Skeletal muscle satellite cell (primary cell): ENCODE measurements at regions not wholly inside any gene's neighbourhood (a gene's known extent, or its start where the extent isn't known, plus 50 kb on each side); places are given as distances from the start of the nearest gene placed in this dataset.

Experiments used
- H3K27me3 ChIP-seq: 2 replicates; pipeline ENCODE4 v1.7.0; 2013; ENCODE audit warnings: low read length; ENCODE audit not compliant: control insufficient read depth, insufficient read depth
- H3K36me3 ChIP-seq: 2 replicates; pipeline ENCODE4 v1.7.0; 2013; ENCODE audit warnings: mild to moderate bottlenecking, control low read depth, low read length; ENCODE audit not compliant: insufficient read depth
- H3K4me1 ChIP-seq: 2 replicates; pipeline ENCODE4 v1.7.0; 2013; ENCODE audit warnings: low read length; ENCODE audit not compliant: control insufficient read depth, insufficient read depth
- H3K4me2 ChIP-seq: 2 replicates; pipeline ENCODE4 v1.7.0; 2013; ENCODE audit warnings: mild to moderate bottlenecking, low read length
- H3K4me3 ChIP-seq: 2 replicates; pipeline ENCODE4 v1.7.0; 2013; ENCODE audit warnings: low read length
- H3K9ac ChIP-seq: 2 replicates; pipeline ENCODE4 v1.7.0; 2013; ENCODE audit warnings: mild to moderate bottlenecking, low read depth, low read length, moderate library complexity
- H3K9me3 ChIP-seq: replicated peaks from 2 replicates; pipeline ENCODE4 v1.7.0; 2013; ENCODE audit warnings: mild to moderate bottlenecking, control low read depth, low read length

- Histone ChIP-seq H3K4me2 (no peak overlapping the region), H3K27me3 (no peaks in the 10 kb centered on the region), H3K9ac (no peak overlapping the region), H3K4me3 (no peak overlapping the region), H3K36me3 (no peaks in the 10 kb centered on the region), H3K4me1 (no peaks in the 10 kb centered on the region), H3K9me3 (no peaks in the 10 kb centered on the region)
These were observed 145.7 kb downstream of the SHANK2 start for GRCh38 chr11:71106671-71107070.

- Histone ChIP-seq H3K9me3 (no peaks in the 10 kb centered on the region), H3K4me1 (no peaks in the 10 kb centered on the region), H3K4me3 (no peak overlapping the region), H3K4me2 (no peak overlapping the region), H3K36me3 (no peaks in the 10 kb centered on the region), H3K9ac (no peak overlapping the region), H3K27me3 (no peaks in the 10 kb centered on the region)
These were observed 149.1 kb downstream of the SHANK2 start for GRCh38 chr11:71103266-71103665.

GRCh38 chr11:71102251-71102995, 150.0 kb downstream of the SHANK2 start:
- Histone ChIP-seq H3K9me3 (no peaks in the 10 kb centered on the region), H3K4me3 (no peak overlapping the region), H3K4me1 (no peaks in the 10 kb centered on the region), H3K27me3 (no peaks in the 10 kb centered on the region), H3K9ac (no peak overlapping the region), H3K36me3 (no peaks in the 10 kb centered on the region), H3K4me2 (no peak overlapping the region)

GRCh38 chr11:71101606-71102005, 150.8 kb downstream of the SHANK2 start:
- H3K4me2 ChIP-seq: no peak overlapping the region
- no peaks in the 10 kb centered on the region for H3K9me3 ChIP-seq
- peaks cover 5% of the 10 kb centered on the region for H3K4me1 ChIP-seq
- no peak overlapping the region for H3K9ac ChIP-seq
- H3K36me3 ChIP-seq: no peaks in the 10 kb centered on the region
- H3K27me3 ChIP-seq: no peaks in the 10 kb centered on the region
- H3K4me3 ChIP-seq: no peak overlapping the region

GRCh38 chr11:71101046-71101445, 151.3 kb downstream of the SHANK2 start:
- H3K4me1 ChIP-seq: peaks cover 10% of the 10 kb centered on the region
- H3K4me2 ChIP-seq: no peak overlapping the region
- no peaks in the 10 kb centered on the region for H3K36me3 ChIP-seq
- no peaks in the 10 kb centered on the region for H3K9me3 ChIP-seq
- H3K9ac ChIP-seq: no peak overlapping the region
- no peak overlapping the region for H3K4me3 ChIP-seq
- H3K27me3 ChIP-seq: no peaks in the 10 kb centered on the region

DNA sequence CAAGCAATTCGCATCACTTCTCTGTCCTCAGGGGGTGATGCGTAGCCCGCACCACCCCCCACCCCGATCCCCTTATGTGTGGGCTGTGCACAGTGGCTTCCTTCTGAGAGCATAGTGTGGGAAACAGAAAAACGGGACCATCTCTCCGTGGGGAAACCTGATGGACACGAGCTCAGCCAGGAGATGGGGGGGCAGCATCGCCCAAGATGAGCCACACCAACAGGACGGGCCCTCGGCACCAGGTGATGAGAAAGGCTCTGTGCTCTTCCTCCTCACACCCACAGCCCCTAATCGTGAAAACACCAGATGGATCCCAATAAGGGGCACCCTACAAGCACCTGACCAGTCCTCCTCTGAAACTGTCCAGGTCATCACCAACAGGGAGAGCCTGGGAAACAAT, 153.6 kb downstream of the SHANK2 start:
- H3K4me3 ChIP-seq: no peak overlapping the region
- no peak overlapping the region for H3K9ac ChIP-seq
- no peak overlapping the region for H3K4me2 ChIP-seq
- no peaks in the 10 kb centered on the region for H3K27me3 ChIP-seq
- H3K9me3 ChIP-seq: no peaks in the 10 kb centered on the region
- H3K4me1 ChIP-seq: peaks cover 11% of the 10 kb centered on the region
- H3K36me3 ChIP-seq: no peaks in the 10 kb centered on the region

DNA sequence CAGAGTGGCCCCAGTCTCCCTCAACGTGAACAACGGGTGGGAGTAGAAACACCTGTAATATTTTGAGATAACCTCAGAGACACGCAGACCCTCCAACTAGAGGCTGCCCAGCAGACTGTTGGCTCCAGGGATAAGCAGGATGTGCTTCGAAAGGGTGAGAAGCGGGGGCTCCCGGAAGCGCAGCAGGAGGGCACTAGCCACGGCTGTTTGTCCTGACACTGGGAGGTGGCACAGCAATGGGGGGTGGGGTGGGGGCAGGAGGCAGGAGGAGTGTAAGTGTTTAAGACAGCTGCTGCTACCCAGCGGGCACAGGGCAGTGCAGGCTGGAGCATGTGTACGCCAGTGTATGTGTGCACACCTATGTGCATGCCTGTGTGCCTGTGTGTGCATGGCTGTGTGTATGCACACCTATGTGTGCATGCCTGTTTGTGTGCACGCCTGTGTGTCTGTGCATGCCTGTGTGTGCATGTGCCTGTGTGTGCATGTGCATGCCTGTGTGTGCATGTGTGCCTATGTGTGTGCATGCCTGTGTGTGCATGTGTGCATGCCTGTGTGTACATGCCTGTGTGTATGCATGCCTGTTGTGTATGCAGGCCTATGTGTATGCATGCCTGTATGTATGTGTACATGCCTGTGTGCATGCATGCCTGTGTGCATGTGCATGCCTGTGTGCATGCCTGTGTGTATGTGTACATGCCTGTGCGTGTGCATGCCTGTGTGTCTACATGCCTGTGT, 154.7 kb downstream of the SHANK2 start:
- no peak overlapping the region for H3K9ac ChIP-seq
- no peaks in the 10 kb centered on the region for H3K36me3 ChIP-seq
- no peak overlapping the region for H3K4me2 ChIP-seq
- peaks cover 11% of the 10 kb centered on the region for H3K4me1 ChIP-seq
- H3K27me3 ChIP-seq: no peaks in the 10 kb centered on the region
- no peak overlapping the region for H3K4me3 ChIP-seq
- no peaks in the 10 kb centered on the region for H3K9me3 ChIP-seq

- H3K36me3 ChIP-seq: peaks cover 4% of the 10 kb centered on the region
These were observed 155.5 kb downstream of the SHANK2 start for GRCh38 chr11:71096751-71097388.

GRCh38 chr11:71095294-71095850, 157.0 kb downstream of the SHANK2 start:
- Histone ChIP-seq H3K9ac (no peak overlapping the region), H3K4me1 (peaks cover 11% of the 10 kb centered on the region), H3K9me3 (no peaks in the 10 kb centered on the region), H3K4me2 (no peak overlapping the region), H3K27me3 (no peaks in the 10 kb centered on the region), H3K4me3 (no peak overlapping the region), H3K36me3 (peaks cover 6% of the 10 kb centered on the region)

More at GRCh38 chr11:71096751-71097388, 155.5 kb downstream of the SHANK2 start:
- Histone ChIP-seq H3K4me1 (peaks cover 11% of the 10 kb centered on the region), H3K9me3 (no peaks in the 10 kb centered on the region), H3K4me2 (no peak overlapping the region), H3K9ac (no peak overlapping the region), H3K4me3 (no peak overlapping the region), H3K27me3 (no peaks in the 10 kb centered on the region)

DNA sequence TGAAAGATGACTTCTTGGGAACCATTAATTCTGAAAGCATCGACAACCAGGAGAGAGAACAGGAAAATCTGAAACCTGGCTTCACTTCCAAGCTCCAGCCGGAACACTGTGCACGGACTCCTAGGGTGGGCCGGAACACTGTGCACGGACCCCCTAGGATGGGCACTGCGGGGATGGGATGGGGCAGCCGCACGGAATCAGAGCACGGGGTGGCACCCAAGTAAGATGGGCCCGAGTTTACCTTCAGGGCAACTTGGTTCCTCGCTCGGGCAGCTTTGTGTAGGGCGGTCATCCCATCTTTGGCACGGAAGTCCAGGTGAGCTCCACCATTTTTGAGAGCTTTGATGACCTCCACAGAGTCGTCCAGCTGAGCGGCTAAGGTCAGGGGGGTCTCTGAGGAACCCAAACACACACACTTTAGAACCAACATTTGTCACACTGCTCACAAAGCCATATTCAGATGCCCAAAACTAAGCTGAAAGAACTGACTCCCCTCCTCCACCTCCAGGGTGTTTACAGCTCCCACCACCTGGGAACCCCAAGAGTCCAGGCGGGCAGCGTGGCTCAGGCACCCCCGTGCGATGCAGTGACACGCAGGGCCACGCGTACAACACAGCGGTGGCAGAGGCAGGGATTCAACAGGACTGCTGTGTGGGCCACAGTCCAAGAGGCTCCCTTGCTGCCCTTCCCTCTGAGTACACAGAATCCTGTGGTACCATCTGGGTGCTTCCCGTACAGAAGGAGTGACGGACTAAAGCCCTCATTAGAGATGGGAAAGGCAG, 157.9 kb downstream of the SHANK2 start:
- H3K36me3 ChIP-seq: peaks cover 6% of the 10 kb centered on the region
- H3K27me3 ChIP-seq: no peaks in the 10 kb centered on the region
- H3K4me3 ChIP-seq: no peak overlapping the region
- no peak overlapping the region for H3K9ac ChIP-seq
- H3K9me3 ChIP-seq: no peaks in the 10 kb centered on the region
- H3K4me2 ChIP-seq: no peak overlapping the region
- H3K4me1 ChIP-seq: peaks cover 11% of the 10 kb centered on the region

DNA sequence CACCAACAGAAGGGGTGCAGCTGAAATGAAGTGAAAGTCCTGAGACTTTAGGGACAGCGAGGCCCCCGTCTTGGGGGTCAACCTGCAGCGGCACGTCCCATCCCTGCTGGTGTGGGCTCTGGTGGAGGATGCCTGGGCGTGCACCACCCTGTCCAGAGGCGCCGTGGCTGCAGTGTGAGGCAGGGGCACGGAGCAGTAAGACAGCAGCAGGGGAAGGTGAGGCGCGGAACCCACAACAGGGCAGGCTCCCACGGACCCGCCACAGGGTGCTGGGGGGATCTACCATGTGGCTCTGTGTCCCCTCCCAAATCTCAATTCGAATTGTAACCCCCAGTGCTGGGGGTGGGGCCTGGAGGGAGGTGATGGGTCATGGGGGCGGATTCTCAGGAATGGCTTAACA, 158.6 kb downstream of the SHANK2 start:
- Histone ChIP-seq H3K4me1 (peaks cover 11% of the 10 kb centered on the region), H3K9ac (no peak overlapping the region), H3K9me3 (no peaks in the 10 kb centered on the region), H3K4me3 (no peak overlapping the region), H3K36me3 (peaks cover 6% of the 10 kb centered on the region), H3K4me2 (no peak overlapping the region), H3K27me3 (no peaks in the 10 kb centered on the region)
